HFFc6 (cell line): ENCODE measurements at regions not wholly inside any gene's neighbourhood (a gene's known extent, or its start where the extent isn't known, plus 50 kb on each side); places are given as distances from the start of the nearest gene placed in this dataset.

Experiments
- DNase-seq: peaks from one replicate; pipeline ENCODE4 v3.0.0-alpha.2; 2018
- H3K27ac Mint-ChIP-seq: 2 replicates; pipeline ENCODE4 v1.8.0; 2020; ENCODE audit warnings: mild to moderate bottlenecking, mixed read lengths
- H3K27me3 Mint-ChIP-seq: 2 replicates; pipeline ENCODE4 v1.8.0; 2021; ENCODE audit warnings: mild to moderate bottlenecking, moderate library complexity, mixed read lengths; ENCODE audit not compliant: insufficient read depth
- H3K36me3 Mint-ChIP-seq: 2 replicates; pipeline ENCODE4 v1.8.0; 2021; ENCODE audit warnings: low read depth, mixed read lengths
- H3K4me1 Mint-ChIP-seq: 2 replicates; pipeline ENCODE4 v1.8.0; 2020; ENCODE audit warnings: low read depth, mixed read lengths
- H3K4me3 Mint-ChIP-seq: 2 replicates; pipeline ENCODE4 v1.8.0; 2020; ENCODE audit warnings: mild to moderate bottlenecking, moderate library complexity, mixed read lengths
- H3K9me3 Mint-ChIP-seq: 2 replicates; pipeline ENCODE4 v1.8.0; 2020; ENCODE audit warnings: mild to moderate bottlenecking, mixed read lengths
- CTCF ChIP-seq: fragments of 200-600 bp; sonication (generic); IDR thresholded peaks from 2 replicates; pipeline ENCODE4 v1.5.0; 2021; ENCODE audit warnings: antibody characterized with exemption, mild to moderate bottlenecking

GRCh38 chr5:100249884-100250269, 285.3 kb upstream of the FAM174A start:
- no peak overlapping the region for H3K4me3 Mint-ChIP-seq
- TF ChIP-seq CTCF, result no peak
- no peaks in the 10 kb centered on the region for H3K4me1 Mint-ChIP-seq

DNA sequence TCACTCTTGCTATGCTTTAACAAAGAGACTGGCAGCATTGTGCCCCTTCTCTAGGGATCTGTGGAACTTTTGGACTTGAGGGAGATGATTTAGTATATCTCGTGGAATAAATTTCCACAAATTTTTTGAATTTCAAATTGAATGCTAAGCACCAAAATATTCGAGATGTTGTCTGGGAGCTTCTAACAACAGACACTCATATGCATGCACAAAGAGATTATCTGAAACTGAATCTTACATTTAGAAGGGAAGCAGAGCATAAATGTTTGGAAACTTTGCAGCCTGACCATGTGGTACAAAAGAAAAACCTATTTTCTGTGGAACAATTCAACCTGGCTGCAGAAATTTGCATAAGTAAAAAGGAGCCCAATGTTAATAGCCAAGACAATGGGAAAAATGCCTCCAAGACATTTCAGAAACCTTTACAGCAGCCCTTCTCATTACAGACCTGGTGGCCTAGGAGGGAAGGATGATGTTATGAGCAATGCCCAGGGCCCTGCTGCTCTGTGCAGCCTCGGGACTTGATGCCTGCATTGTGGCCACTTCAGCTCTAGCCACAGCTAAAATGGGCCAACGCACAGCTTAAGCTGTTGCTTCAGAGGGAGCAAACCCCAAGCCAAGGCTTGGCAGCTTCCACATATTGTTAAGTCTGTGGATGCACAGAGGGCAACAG, 285.8 kb upstream of the FAM174A start:
- Mint-ChIP-seq H3K27me3 (no peaks in the 10 kb centered on the region), H3K4me1 (no peaks in the 10 kb centered on the region), H3K4me3 (no peak overlapping the region), H3K36me3 (no peaks in the 10 kb centered on the region), H3K9me3 (peaks cover 48% of the 10 kb centered on the region), H3K27ac (no peak overlapping the region)
- no peak for TF ChIP-seq CTCF
- no peak for DNase-seq

More at GRCh38 chr5:100249884-100250269, 285.3 kb upstream of the FAM174A start:
- no peaks in the 10 kb centered on the region for H3K36me3 Mint-ChIP-seq
- H3K27ac Mint-ChIP-seq, result no peak overlapping the region
- H3K27me3 Mint-ChIP-seq, result no peaks in the 10 kb centered on the region
- H3K9me3 Mint-ChIP-seq, result peaks cover 46% of the 10 kb centered on the region
- DNase-seq, result no peak

- Mint-ChIP-seq H3K27ac (no peak overlapping the region), H3K4me3 (no peak overlapping the region), H3K9me3 (peaks cover 38% of the 10 kb centered on the region), H3K36me3 (no peaks in the 10 kb centered on the region), H3K27me3 (no peaks in the 10 kb centered on the region), H3K4me1 (no peaks in the 10 kb centered on the region)
- no peak for TF ChIP-seq CTCF
- DNase-seq, result no peak
Measured at GRCh38 chr5:100232736-100233135, 302.4 kb upstream of the FAM174A start.

GRCh38 chr5:100188778-100189177, 346.4 kb upstream of the FAM174A start:
- H3K27ac Mint-ChIP-seq, result no peak overlapping the region
- H3K9me3 Mint-ChIP-seq, result peaks cover 50% of the 10 kb centered on the region
- DNase-seq, result no peak
- H3K27me3 Mint-ChIP-seq, result no peaks in the 10 kb centered on the region
- H3K36me3 Mint-ChIP-seq, result no peaks in the 10 kb centered on the region
- H3K4me1 Mint-ChIP-seq, result no peaks in the 10 kb centered on the region
- TF ChIP-seq CTCF, result no peak
- no peak overlapping the region for H3K4me3 Mint-ChIP-seq

DNA sequence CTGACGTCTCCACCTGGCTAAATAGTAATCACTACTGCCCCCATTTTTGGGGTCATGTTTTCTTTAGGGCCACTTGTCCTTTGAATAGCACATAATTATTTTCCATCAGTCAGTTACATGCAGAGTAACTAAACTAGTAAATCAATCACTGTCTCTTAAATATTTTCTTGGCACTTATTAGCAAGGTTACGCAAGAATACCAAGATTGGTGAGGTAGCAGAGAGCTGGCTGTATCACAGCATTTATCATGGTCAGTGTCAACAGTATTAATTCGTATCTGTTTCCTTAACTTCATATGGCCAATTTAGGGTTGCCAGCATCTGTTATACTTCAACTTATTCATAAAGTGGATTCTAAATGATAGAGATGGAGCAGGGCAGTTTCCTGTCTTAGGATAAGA, 346.8 kb upstream of the FAM174A start:
- no peak for TF ChIP-seq CTCF
- no peak overlapping the region for H3K27ac Mint-ChIP-seq
- H3K36me3 Mint-ChIP-seq, result no peaks in the 10 kb centered on the region
- no peaks in the 10 kb centered on the region for H3K27me3 Mint-ChIP-seq
- no peak overlapping the region for H3K4me3 Mint-ChIP-seq
- peaks cover 51% of the 10 kb centered on the region for H3K9me3 Mint-ChIP-seq
- no peaks in the 10 kb centered on the region for H3K4me1 Mint-ChIP-seq
- DNase-seq, result no peak
